ENCODE measurements at regions not wholly inside any gene's neighbourhood (a gene's known extent, or its start where the extent isn't known, plus 50 kb on each side); places are given as distances from the start of the nearest gene placed in this dataset.
A peak's percentile ranks its signal among the peaks of the same experiment; 100 is the strongest.

GRCh38 chr7:130912862-130913638 is 179.0 kb upstream of the KLF14 start:
- FAIRE-seq: peak; percentile 98

DNA sequence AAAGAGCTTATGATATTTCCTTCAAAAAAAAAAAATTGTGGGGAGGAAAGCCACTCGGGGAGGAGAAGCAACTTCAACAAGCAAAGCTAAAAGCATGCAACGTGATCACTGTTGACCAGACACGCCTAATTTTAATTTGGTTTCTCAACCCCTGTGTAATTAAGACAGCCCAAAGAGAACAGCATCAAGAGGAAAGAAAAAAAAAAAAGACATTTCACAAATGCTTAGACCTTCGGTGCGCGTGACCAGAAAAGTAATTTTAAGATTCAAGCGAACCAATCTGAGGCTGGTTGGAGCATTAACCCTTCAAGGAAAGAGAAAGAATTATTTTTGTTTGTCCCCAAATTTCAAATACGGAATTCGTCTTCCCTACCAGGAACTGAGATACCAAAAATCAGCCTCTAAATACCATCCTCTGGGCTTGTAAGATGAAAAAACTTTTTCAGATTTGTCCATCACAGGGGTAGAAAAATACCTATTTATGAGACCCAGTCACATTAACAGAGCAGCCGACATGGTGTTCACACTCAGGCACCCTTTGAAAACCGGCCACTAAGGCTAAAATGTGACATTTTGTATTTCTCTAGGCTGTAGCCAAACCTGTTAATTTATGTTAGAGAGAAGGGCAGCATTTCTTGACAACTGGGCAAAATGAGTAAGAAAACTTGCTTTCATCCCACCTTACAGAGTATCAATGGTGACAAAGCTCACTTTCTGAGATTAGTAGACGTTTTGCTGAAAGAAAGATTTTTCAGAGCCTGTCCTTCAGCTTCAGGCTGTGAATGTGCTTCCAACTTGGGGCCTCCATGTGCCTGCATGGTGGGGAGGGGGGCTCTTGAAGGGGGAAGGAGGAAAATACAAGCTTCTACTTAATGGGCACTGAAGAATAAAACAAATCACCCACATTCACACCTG is 179.9 kb upstream of the KLF14 start:
- no peak for FAIRE-seq

DNA sequence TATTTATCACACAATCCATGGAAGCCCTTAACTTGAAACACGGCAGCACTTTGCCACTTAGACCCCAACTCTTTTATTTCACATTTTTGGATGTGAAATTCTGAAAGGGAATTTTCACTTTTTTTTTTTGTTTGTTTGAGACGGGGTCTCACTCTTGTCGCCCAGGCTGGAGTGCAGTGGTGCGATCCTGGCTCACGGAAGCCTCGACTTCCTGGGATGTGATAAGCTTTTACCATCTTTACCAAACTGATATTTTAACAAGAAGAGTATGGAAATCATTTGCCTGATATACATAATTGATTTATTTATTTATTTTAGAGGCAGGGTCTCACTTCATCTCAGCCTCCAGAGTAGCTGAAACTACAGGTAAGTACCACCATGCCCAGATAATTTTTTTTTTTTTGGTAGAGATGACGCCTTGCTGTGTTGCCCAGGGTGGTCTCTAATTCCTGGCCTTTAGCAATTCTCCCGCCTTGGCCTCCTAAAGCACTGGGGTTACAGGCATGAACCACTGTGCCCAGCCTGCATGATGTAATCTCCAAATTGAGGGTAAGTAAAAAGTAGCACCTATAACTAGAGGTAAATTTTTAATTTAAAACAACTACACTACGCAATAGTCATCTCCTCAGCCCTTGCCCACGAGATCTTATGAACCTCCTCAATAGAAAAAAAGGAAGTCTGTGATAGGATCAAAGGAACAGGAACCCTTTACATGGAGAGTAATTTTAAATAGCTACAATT is 180.7 kb upstream of the KLF14 start:
- no peak for FAIRE-seq

DNA sequence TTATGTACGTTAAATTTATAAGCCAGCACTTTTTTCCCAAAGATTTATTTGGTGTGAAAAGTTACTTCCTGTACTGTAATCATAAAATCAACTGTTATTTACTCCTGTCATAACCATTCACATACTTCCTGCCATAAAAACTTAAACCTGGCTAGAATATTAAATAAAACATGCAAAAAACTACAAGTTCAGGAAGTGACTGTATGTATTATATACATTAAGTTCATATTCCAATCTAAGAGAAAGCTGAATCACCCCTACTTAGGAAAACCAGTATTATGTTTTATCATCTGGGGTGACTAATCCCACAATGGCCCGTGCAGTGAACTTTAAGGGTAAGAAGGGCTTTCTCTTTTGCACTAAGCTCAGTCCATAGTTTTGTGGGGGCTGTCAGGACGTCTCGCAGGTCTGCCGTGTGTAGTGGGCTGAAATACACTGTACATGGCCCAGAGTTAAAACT is 183.7 kb upstream of the KLF14 start:
- no peak for FAIRE-seq

DNA sequence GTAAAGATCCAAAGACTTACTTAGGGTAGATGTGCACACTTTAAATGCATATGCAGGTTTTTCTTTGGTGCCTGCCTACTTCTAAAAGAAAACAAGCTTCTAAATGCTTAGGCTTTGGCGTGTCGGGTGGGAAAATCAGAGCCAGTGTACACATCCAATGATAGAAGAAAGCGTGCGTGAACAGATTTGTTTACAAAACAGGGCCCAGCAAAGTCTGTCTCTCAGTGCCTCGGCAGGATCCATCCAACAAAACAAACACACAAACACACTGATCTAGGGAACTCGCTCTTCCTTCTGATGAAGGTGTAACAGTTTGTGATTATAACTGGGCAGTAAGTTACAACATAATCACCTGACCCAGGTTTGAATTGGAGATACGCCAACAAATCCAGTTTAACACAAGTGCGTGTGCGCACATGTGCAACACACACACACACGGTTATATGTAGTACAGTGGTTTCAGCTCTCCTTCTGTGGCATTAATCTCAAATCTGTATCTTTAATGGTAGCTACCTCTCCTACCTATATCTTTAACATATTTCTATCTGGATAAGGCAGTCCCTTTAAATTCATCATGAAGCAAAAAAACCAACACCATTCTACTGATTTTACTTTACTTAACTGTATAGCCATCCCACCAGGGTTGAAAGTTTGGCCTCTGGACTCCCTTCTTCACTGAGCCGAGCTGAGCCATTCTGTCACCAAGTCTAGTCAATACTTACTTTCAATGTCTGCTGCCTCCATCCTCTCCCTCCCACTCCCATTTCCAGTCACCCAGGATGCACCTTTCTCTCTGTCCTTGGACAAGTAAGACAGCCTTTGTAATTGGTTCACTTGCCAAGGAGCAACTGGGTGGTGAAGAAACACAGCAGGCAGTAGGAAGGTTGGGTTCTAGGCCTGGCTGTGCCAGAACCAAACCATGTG is 184.4 kb upstream of the KLF14 start:
- FAIRE-seq: no peak

DNA sequence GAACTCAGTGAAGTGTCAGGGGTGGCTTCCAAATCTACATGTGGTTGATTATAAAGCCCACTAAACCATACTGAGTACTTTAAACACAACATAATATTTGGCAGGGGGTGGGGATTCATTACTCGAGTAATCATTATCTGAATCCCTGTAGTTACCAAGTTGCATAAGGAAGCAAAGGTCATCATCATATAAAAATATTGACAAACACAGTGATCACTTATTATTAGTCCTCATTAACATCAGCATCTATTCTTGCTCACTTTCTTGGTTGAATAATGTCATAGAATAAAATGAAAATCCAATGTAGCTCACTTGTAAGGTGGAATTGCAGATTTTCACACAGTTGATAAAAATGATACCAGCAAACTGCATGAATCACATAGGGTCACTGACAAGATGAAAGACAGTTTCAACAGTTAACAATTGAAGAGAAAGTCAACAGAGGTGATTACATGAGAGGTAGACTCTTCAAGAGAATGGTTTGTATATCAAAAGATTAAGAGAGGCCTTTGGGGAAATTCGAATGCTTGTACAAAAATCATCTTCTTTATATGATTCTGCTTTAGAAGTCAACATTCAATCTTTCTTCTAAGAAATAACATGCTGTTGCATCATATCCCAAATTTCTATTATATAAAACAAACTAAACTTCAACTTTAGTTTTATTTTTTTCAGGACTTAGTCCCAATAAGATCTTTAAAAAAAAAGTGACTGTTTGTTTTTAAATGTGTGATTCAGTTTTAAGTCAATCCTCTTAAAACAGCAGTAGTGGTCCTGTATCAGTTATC is 185.5 kb upstream of the KLF14 start:
- FAIRE-seq: peak; percentile 46

GRCh38 chr7:130920122-130920521 is 186.1 kb upstream of the KLF14 start:
- no peak for FAIRE-seq

GRCh38 chr7:130921391-130922180 is 187.6 kb upstream of the KLF14 start:
- peak; percentile 86 for FAIRE-seq

- FAIRE-seq: no peak
Observed at GRCh38 chr7:130922206-130923112, 188.5 kb upstream of the KLF14 start.

DNA sequence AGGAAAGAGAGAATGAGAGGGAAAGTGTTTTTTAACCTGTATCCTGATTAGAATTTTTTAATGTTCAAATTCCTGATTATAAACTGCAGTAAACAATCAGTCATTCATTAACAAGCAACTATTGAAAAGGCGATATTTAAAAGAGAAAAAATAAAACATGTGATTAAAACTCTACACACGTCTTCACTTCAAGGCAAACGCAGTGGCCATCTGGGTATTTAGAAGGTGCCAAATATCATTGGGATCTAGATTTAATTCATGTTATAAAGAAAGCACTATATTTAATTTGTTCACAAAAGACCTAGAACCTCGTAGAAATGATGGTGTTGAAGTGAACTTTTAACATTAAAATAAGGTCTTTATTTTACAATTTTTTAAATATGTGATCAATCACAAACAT is 189.4 kb upstream of the KLF14 start:
- FAIRE-seq: peak; percentile 35

DNA sequence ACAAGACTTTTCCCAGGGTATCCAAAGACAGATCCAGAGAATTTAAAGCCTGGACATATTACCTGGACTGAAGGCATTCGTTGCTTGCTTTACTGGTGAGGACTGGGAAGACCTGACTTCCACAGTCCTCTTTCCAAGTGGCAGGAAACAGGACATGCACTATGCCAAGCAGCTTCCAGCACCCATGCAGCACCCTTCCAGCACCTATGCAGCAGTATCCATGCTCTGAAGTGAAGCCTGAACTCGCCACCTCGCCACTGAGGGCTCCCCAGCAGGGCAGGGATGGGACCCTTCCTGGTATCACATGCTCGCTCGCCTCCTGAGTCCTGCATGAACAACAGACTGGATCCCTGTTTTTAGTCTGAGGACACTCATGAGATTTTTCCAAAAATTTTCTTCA is 189.9 kb upstream of the KLF14 start:
- no peak for FAIRE-seq

GRCh38 chr7:130925136-130925794 is 191.3 kb upstream of the KLF14 start:
- FAIRE-seq: no peak

DNA sequence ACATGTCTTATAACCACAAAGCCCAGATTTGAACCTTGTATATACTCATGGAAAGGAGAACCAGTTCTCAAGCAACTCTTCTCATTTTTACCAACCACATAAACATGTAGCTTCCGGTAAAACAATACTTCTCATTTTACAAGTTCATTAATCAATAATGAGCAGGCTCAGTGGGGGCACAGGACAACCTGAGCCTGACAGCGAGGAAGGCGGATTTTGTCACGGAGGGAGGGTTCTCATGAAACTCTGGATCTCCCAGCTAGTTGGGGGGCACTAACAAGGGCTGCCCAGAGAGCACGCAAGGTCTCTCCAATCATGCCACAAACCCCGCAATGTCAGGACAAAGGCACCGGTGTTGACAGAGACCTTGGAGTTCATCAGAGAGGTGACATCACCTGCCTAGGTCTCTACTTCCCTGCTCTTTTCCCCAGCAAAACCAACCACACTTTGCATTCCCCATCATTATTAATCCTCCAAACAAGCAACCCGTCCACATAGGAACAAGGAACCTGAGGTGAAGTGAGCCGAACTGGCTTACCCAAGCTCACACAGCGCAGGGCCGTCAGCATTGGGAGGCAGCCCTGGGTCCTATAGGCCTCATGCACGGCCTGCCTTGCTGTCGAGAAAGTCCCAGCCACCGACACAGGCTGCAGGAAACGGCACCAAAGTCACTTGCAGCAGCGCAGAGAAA is 192.1 kb upstream of the KLF14 start:
- no peak for FAIRE-seq

- no peak for FAIRE-seq
Observed at GRCh38 chr7:130927062-130927461, 193.1 kb upstream of the KLF14 start.

DNA sequence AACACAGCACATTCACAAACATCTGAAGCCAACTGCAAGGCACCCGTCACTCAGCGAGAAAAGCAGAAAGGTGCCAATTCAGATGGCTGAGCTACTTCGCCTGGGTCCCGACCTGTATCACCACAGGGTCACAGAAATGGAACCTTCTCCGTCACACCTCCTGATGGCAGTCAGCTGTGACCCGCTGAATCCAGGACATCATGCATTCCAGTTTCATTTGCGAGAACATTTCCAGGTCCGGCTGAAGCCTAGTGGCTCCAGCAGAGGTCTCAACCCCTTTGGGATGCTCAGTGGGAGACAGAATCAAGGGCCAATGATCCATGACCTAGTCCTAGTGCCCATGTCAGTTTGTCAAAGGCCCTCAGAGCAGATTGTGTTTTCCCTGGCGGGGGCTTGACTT is 193.6 kb upstream of the KLF14 start:
- no peak for FAIRE-seq

DNA sequence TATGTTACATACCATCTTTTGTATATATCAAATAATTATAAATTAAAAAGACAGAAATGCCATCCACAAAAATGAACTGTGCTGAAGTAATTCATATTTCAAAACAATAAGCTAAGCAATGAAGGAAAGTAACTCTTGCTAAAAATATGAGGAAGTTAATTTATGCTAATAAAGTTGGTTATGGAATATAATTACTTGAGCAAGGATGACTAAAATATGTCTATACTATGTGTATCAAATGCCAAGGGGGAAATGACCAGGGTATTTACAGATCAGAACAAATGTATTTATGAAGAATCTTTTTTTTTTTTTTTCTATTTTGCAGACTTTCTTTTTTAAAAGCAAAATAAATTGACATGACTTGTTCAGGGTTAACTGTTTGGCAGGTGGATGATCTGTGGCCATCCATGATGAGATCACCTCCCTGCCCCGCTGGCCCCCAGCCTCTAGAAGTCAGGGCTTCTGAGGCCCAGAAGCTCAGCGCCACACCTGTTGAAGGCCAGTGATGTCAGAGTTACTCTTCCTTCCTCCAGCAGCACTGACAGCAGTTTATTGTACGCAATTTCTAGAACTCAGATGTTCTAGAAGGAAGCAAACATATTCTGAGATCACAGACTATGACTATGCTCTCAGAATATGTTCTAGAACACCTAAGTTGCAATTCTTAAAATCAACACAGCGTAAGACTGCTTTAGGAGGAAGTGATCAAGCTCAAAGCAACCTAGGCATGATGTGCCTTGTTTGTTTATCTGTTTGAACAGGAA is 196.1 kb upstream of the KLF14 start:
- peak; percentile 6 for FAIRE-seq

DNA sequence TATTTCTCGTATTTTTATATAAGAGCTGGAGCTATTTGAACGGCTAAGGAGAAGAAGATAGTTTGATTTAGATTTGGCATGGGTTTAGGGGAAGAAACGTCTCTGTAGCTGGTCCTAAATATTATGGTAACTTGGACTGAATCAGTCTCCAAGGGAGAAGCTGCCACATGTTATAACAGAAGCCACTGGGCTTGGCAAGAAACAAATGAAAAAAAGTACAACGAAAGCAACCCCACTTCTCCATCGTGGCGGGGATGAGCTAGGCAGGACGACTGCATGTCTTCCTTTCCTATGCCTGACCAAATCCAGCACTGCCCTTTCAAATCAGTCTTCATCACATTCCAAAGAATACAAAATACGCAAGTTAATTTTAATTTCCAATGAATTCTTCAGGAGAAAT is 196.7 kb upstream of the KLF14 start:
- no peak for FAIRE-seq
